ENCODE measurements at regions not wholly inside any gene's neighbourhood (a gene's known extent, or its start where the extent isn't known, plus 50 kb on each side); places are given as distances from the start of the nearest gene placed in this dataset.

GRCh38 chr1:69504730-69505252 is 62.9 kb upstream of the LRRC7 start:
- intact Hi-C loops (cut with micrococcal nuclease) = no loop called here

DNA sequence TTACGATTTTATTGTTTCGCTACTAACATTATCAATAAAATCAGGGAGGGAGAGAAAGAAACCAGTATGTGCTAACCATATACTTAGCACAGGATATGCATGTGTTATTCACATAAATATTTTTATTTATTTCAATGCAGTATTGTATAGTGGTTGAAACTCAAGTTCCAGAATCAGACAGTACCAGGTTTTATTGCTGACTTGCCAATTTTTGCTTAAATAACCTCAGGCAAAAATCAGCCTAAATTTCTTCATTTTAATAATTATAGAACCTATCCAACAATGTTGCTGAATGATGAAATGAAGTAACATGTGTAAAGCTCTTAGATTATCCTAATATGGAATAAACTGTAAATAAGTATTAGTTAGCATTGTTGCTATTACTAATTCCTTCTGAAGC is 61.4 kb upstream of the LRRC7 start:
- intact Hi-C loops (cut with micrococcal nuclease) = no loop called here

- intact Hi-C loops (cut with micrococcal nuclease) = no loop called here
These were observed 61.0 kb upstream of the LRRC7 start for GRCh38 chr1:69506721-69507120.

GRCh38 chr1:69510026-69510425 is 57.7 kb upstream of the LRRC7 start:
- intact Hi-C loops (cut with micrococcal nuclease) = no loop called here

DNA sequence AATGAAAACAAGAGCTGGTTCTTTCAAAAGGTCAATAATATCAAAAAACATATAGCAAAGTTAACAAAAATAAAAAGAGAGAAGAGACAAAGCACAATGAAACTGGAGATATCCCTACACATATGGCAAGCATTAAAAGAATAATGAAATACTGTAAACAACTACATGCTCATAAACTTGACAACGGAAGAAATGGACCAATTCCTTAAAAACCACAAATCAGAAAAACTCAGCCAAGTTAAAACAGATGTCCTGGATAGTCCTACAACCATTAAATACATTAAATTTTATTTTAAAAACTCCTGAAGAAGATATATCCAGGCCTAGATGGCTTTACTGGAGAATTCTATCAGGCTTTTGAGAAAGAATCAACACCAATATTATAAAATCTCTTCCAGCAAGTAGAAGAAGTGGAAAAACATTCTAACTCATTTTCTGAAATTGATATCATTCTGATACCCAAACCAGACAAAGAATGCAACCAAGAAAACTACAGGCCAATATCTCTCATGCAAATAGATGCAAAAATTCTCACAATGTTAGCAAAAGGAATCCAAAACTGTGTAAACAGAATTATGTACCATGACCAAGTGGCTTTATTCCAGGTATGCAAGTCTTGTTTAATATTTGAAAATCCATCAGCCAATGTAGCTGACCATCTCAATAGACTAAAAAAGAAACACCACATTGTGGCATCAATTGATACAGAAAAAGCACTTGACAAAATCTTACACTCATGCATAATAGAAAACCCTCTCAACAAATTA is 56.1 kb upstream of the LRRC7 start:
- intact Hi-C loops (cut with micrococcal nuclease) = no loop called here

- intact Hi-C loops (cut with micrococcal nuclease) = no loop called here
These were observed 54.1 kb upstream of the LRRC7 start for GRCh38 chr1:69513601-69514000.

All from T-helper 1 cell treated with Interleukin-12 subunit alpha and Interleukin-12 subunit beta and Interleukin-4 antibody, amounts not matched to agents 30 ng/mL and 1 ng/mL, for 36 hours (primary cell).